H54 (cell line): ENCODE measurements at regions not wholly inside any gene's neighbourhood (a gene's known extent, or its start where the extent isn't known, plus 50 kb on each side); places are given as distances from the start of the nearest gene placed in this dataset.

ENCODE experiments used
- DNase-seq: peaks from one replicate; pipeline ENCODE4 v3.0.0; 2011; ENCODE audit warnings: low spot score, mixed read lengths; ENCODE audit not compliant: insufficient read length
- FAIRE-seq: peaks from 3 replicates; lab custom pipeline; 2011; peaks lifted over from hg19 to GRCh38; lab: Jason Lieb, UNC
- POLR2A ChIP-seq: IDR thresholded peaks from 2 replicates; pipeline ENCODE4 v1.6.1; 2011; ENCODE audit warnings: low read depth, mild to moderate bottlenecking, low read length

DNA sequence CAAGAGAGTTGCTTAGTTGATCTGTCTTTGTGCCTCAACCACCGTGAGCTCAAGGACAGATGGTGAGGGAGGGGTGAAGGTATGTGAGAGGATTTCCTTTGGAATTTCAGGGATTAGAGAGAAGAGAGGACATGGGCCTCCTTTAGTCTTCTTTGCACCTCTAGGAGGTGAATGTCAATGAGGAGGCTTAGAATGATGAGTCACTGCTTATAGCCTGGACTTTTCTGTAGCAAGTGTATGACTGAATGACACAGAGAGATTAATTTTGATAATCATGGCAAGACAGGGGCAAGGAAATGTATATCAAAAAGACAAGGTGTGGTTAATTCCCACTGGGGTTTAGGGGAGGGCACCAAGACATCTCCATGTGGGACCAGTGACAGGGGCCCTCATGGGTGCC is 947.3 kb upstream of the TENM4 start:
- no peak for FAIRE-seq
- TF ChIP-seq POLR2A = no peak
- DNase-seq = no peak

DNA sequence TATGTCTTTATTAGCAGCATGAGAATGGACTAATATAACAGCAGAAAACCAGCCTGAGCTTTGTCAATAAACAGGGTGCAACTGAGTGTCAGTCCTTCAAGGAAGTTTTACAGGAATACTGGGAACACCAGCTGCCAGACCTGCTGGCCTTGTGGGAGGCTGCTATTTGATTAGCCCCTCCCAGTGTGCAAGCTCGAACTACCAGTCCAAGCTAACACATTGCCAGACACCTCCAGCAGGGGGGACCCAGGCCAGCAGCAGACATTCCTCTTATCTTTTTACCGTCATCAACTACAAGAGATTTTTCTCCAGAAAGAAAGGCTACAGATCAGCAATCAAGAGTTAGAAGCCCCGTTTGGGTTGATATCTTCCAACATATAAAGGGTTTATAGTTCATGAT is 942.8 kb upstream of the TENM4 start:
- TF ChIP-seq POLR2A = no peak
- DNase-seq (no peak), FAIRE-seq (no peak)

DNA sequence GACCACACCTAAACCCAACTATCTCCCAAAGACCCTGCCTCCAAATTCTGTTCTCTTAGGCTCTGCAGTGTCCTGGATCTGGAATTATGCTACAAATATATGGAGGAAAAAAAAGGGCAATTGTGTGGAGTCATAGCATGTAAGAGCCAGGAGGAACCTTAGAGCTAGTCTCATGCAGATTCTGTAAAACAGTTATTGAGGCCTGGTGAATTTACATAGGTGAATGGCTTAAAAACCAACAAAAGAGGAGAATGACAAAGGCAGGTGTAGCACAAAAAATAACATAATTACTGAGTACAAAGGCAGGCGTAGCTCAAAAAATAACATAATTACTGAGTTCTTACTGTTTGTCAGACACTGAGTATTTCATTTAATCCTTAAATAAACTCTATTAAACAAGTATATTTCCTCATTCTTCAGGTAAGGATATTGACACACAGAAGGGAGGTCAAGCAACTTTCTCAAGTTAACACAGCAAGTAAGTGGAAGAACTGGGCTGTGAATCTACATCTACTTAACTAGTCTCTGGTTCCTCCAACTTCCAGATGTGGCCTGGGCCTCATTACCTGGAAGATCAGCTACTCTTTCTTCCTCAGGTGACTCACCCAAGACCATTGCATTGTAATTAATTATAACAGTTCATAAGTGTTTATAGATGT is 938.9 kb upstream of the TENM4 start:
- no peak for TF ChIP-seq POLR2A
- no peak for DNase-seq
- FAIRE-seq = no peak

DNA sequence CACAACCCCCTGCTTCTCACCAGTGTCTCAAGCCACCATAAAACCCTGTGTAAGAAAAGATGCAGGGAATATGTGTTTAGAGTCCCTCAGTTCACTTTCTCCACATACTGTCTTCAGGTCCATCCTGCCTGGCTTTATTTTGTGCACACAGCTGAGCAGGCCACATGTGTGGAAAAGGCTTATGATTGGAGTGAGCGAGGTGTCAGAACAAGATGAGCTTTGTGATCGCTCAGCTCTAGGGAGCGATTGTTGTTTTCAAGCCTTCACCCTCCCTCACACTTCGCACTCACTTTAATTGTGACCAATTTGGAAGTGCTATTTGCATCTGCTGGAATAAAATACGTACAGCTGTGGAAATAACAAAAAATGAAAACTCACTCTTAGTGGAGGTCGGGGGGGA is 931.1 kb upstream of the TENM4 start:
- DNase-seq (no peak), FAIRE-seq (no peak)
- no peak for TF ChIP-seq POLR2A

- no peak for DNase-seq
- FAIRE-seq = no peak
- no peak for TF ChIP-seq POLR2A
Observed at GRCh38 chr11:80365980-80366379, 925.1 kb upstream of the TENM4 start.

- no peak for TF ChIP-seq POLR2A
- DNase-seq = no peak
- no peak for FAIRE-seq
Observed at GRCh38 chr11:80365076-80365725, 924.4 kb upstream of the TENM4 start.

- no peak for FAIRE-seq
- TF ChIP-seq POLR2A = no peak
- DNase-seq = no peak
Observed at GRCh38 chr11:80362563-80363340, 921.9 kb upstream of the TENM4 start.

- no peak for TF ChIP-seq POLR2A
- DNase-seq (no peak), FAIRE-seq (no peak)
Observed at GRCh38 chr11:80355251-80355650, 914.4 kb upstream of the TENM4 start.

GRCh38 chr11:80350541-80350940 is 909.7 kb upstream of the TENM4 start:
- no peak for DNase-seq
- TF ChIP-seq POLR2A = no peak
- no peak for FAIRE-seq

DNA sequence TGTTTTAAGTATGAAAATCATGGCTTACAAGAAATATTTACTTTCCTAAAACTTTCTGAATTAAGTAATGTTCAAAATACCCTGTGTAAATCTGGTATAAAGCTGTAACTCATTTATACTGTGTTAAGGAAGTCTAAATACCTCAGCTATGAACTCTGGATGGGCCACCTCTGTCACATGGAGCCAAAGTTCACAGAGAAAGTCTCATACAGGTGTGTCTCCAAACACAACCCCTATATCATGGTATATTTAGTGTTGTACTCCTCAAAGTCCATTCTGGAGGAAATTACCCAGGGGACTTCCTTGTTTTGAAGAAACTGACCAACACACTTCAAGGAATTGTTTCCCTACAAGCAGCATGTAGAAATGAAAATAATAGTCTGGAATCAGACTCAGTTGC is 909.2 kb upstream of the TENM4 start:
- DNase-seq = no peak
- no peak for TF ChIP-seq POLR2A
- FAIRE-seq = no peak

GRCh38 chr11:80346353-80347059 is 905.7 kb upstream of the TENM4 start:
- FAIRE-seq (no peak), DNase-seq (no peak)
- no peak for TF ChIP-seq POLR2A

GRCh38 chr11:80343436-80343835 is 902.6 kb upstream of the TENM4 start:
- TF ChIP-seq POLR2A = no peak
- FAIRE-seq (no peak), DNase-seq (no peak)

DNA sequence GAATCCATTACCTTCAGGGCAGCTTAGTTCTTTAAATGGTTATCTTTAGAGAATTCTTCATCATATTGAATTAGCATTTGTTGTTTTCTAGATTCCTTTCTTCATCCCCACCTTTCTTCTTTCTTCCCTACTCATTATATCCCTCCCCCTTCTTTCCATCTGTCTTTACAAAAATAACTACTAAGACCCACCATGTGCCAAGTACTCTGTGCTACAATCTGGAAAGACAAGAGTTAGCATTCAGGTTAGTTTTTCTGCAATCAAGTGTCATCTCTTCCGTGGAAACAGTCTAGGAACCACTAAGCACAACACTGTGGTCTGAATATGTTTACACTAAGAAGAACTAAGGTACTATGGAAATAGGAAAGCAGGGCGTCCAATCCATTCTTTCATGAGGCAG is 897.4 kb upstream of the TENM4 start:
- DNase-seq (no peak), FAIRE-seq (no peak)
- no peak for TF ChIP-seq POLR2A

GRCh38 chr11:80331694-80332093 is 890.9 kb upstream of the TENM4 start:
- no peak for FAIRE-seq
- no peak for DNase-seq
- TF ChIP-seq POLR2A = no peak
